Common myeloid progenitor, CD34-positive (primary cell): ENCODE measurements at regions not wholly inside any gene's neighbourhood (a gene's known extent, or its start where the extent isn't known, plus 50 kb on each side); places are given as distances from the start of the nearest gene placed in this dataset.

Source experiments
- CTCF ChIA-PET: fragments of 350-600 bp; sonication (Branson Sonifier 250); formaldehyde crosslinking; loops from one replicate; lab custom pipeline; 2021; ENCODE audit warnings: antibody characterized with exemption; lab: Charles Lee
- POLR2A ChIA-PET: fragments of 350-600 bp; sonication (Branson Sonifier 250); formaldehyde crosslinking; loops from one replicate; lab custom pipeline; 2021; ENCODE audit warnings: antibody characterized with exemption; lab: Charles Lee
- DNase-seq, 3 donors: peaks; one replicate each; pipeline versions ENCODE4 v3.0.0 to v3.0.0-alpha.2; 2013
- H3K27ac ChIP-seq, 2 experiments: 1 replicate in 1 of 2; 2 replicates in 1 of 2; pipeline ENCODE4 v1.7.0; 2013; ENCODE audit warnings: inconsistent platforms in 2 of 2, low read length in 2 of 2, mild to moderate bottlenecking in 2 of 2, low read depth in 1 of 2, moderate library complexity in 1 of 2; ENCODE audit not compliant: severe bottlenecking in 2 of 2, insufficient read depth in 1 of 2, poor library complexity in 1 of 2
- H3K27me3 ChIP-seq, 5 experiments: replicated peaks in 2 of 5; 1 replicate in 3 of 5; 2 replicates in 2 of 5; pipeline versions ENCODE4 v1.6.1 to v1.7.0; 2013; ENCODE audit warnings: low read length in 4 of 5, mild to moderate bottlenecking in 2 of 5, moderate library complexity in 2 of 5, inconsistent platforms in 1 of 5; ENCODE audit not compliant: insufficient read depth in 5 of 5, control insufficient read depth in 4 of 5
- H3K36me3 ChIP-seq, 4 experiments: 1 replicate in 2 of 4; 2 replicates in 2 of 4; pipeline versions ENCODE4 v1.6.1 to v1.7.0; 2013; ENCODE audit warnings: low read length in 3 of 4, control low read depth in 1 of 4, mild to moderate bottlenecking in 1 of 4; ENCODE audit not compliant: control insufficient read depth in 4 of 4, insufficient read depth in 4 of 4
- H3K4me1 ChIP-seq, 4 experiments: 1 replicate in 3 of 4; 2 replicates in 1 of 4; pipeline versions ENCODE4 v1.6.1 to v1.7.1; 2013; ENCODE audit warnings: low read length in 3 of 4, mild to moderate bottlenecking in 3 of 4, control low read depth in 1 of 4, inconsistent platforms in 1 of 4, moderate library complexity in 1 of 4; ENCODE audit not compliant: control insufficient read depth in 4 of 4, insufficient read depth in 4 of 4; ENCODE audit errors: control extremely low read depth in 1 of 4
- H3K4me3 ChIP-seq, 7 experiments: 1 replicate in 4 of 7; 2 replicates in 3 of 7; pipeline versions ENCODE4 v1.5.1 to v1.7.0; 2013; ENCODE audit warnings: mild to moderate bottlenecking in 7 of 7, low read length in 6 of 7, moderate library complexity in 6 of 7, inconsistent platforms in 2 of 7, low read depth in 2 of 7, control low read depth in 1 of 7; ENCODE audit not compliant: insufficient read depth in 4 of 7, control insufficient read depth in 1 of 7; ENCODE audit errors: extremely low read depth in 1 of 7
- H3K9me3 ChIP-seq, 5 experiments: 1 replicate in 4 of 5; 2 replicates in 1 of 5; pipeline versions ENCODE4 v1.6.1 to v1.7.1; 2013; ENCODE audit warnings: low read length in 4 of 5, mild to moderate bottlenecking in 2 of 5, inconsistent platforms in 1 of 5, low read depth in 1 of 5, moderate library complexity in 1 of 5; ENCODE audit not compliant: control insufficient read depth in 4 of 5, insufficient read depth in 2 of 5; ENCODE audit errors: control extremely low read depth in 1 of 5
- WGBS: methylation state at CpG from one replicate; pipeline ENCODE4 v1.1.5; 2013; ENCODE audit not compliant: insufficient coverage; 5-methylcytosine and 5-hydroxymethylcytosine counted together

- no peak overlapping the region for H3K27ac ChIP-seq
- no peak overlapping the region for H3K4me3 ChIP-seq
- ChIA-PET POLR2A (no interaction called here), CTCF (no interaction called here)
- H3K9me3 ChIP-seq: peaks cover 0 to 4% (median 0%) of the 10 kb centered on the region in 5 experiments
- DNase-seq: no peak
- WGBS: 100% methylated on average over 1 of the region's 1 CpG
- H3K27me3 ChIP-seq: peaks cover 0 to 2% (median 0%) of the 10 kb centered on the region in 5 experiments
- no peaks in the 10 kb centered on the region for H3K4me1 ChIP-seq
- H3K36me3 ChIP-seq: no peaks in the 10 kb centered on the region
Measured at GRCh38 chr5:74184649-74185048, 455.9 kb downstream of the ENC1 start.

- no peak overlapping the region for H3K27ac ChIP-seq
Measured at GRCh38 chr5:74183041-74183440, 457.5 kb downstream of the ENC1 start.

GRCh38 chr5:74182603-74183002, 457.9 kb downstream of the ENC1 start:
- Histone ChIP-seq H3K9me3 (no peaks in the 10 kb centered on the region), H3K36me3 (no peaks in the 10 kb centered on the region), H3K4me1 (no peaks in the 10 kb centered on the region), H3K4me3 (no peak overlapping the region), H3K27me3 (peaks cover 0 to 2% (median 0%) of the 10 kb centered on the region in 5 experiments), H3K27ac (no peak overlapping the region)
- POLR2A ChIA-PET: no interaction called here
- CTCF ChIA-PET: no interaction called here
- peak in 1 of 3 donors; percentile 2 for DNase-seq
- WGBS: 100% methylated on average over 2 of the region's 6 CpGs

More at GRCh38 chr5:74183041-74183440, 457.5 kb downstream of the ENC1 start:
- H3K9me3 ChIP-seq: no peaks in the 10 kb centered on the region
- CTCF ChIA-PET: no interaction called here
- DNase-seq: no peak
- H3K27me3 ChIP-seq: peaks cover 0 to 2% (median 0%) of the 10 kb centered on the region in 5 experiments
- POLR2A ChIA-PET: no interaction called here
- no peaks in the 10 kb centered on the region for H3K36me3 ChIP-seq
- H3K4me1 ChIP-seq: no peaks in the 10 kb centered on the region
- WGBS: 96% methylated on average over 5 of the region's 8 CpGs
- no peak overlapping the region for H3K4me3 ChIP-seq

GRCh38 chr5:74179701-74180100, 460.8 kb downstream of the ENC1 start:
- H3K4me1 ChIP-seq: no peaks in the 10 kb centered on the region
- H3K4me3 ChIP-seq: no peak overlapping the region
- no peak overlapping the region for H3K27ac ChIP-seq
- ChIA-PET POLR2A (no interaction called here), CTCF (no interaction called here)
- DNase-seq: no peak
- 100% methylated on average over 2 of the region's 3 CpGs for WGBS
- H3K9me3 ChIP-seq: no peaks in the 10 kb centered on the region
- peaks cover 0 to 2% (median 0%) of the 10 kb centered on the region in 5 experiments for H3K27me3 ChIP-seq
- no peaks in the 10 kb centered on the region for H3K36me3 ChIP-seq

GRCh38 chr5:74179179-74179578, 461.3 kb downstream of the ENC1 start:
- POLR2A ChIA-PET: no interaction called here

GRCh38 chr5:74177961-74178360, 462.6 kb downstream of the ENC1 start:
- Histone ChIP-seq H3K4me1 (no peaks in the 10 kb centered on the region), H3K27ac (no peak overlapping the region), H3K36me3 (no peaks in the 10 kb centered on the region), H3K4me3 (no peak overlapping the region), H3K9me3 (no peaks in the 10 kb centered on the region), H3K27me3 (peaks cover 0 to 4% (median 0%) of the 10 kb centered on the region in 5 experiments)
- no peak for DNase-seq
- CTCF ChIA-PET: no interaction called here
- 100% methylated on average over 2 of the region's 3 CpGs for WGBS
- POLR2A ChIA-PET: interaction anchor here (0.6 kb wide), 1 partner anchor 19 kb away, joined by 3 read pairs; no protein-coding TSS in a partner anchor

More at GRCh38 chr5:74179179-74179578, 461.3 kb downstream of the ENC1 start:
- H3K27ac ChIP-seq: no peak overlapping the region
- CTCF ChIA-PET: no interaction called here
- no peaks in the 10 kb centered on the region for H3K9me3 ChIP-seq
- no peak overlapping the region for H3K4me3 ChIP-seq
- no peak for DNase-seq
- peaks cover 0 to 4% (median 0%) of the 10 kb centered on the region in 5 experiments for H3K27me3 ChIP-seq
- no peaks in the 10 kb centered on the region for H3K36me3 ChIP-seq
- 89% methylated on average over 1 of the region's 2 CpGs for WGBS
- H3K4me1 ChIP-seq: no peaks in the 10 kb centered on the region

GRCh38 chr5:74174366-74174765, 466.2 kb downstream of the ENC1 start:
- Histone ChIP-seq H3K4me1 (no peaks in the 10 kb centered on the region), H3K4me3 (no peak overlapping the region), H3K27me3 (peaks cover 0 to 2% (median 0%) of the 10 kb centered on the region in 5 experiments), H3K36me3 (no peaks in the 10 kb centered on the region), H3K27ac (no peak overlapping the region), H3K9me3 (no peaks in the 10 kb centered on the region)
- DNase-seq: no peak
- WGBS: 100% methylated on average over 1 of the region's 1 CpG
- CTCF ChIA-PET: no interaction called here
- POLR2A ChIA-PET: no interaction called here
